HCT116 (cell line): ENCODE measurements at regions not wholly inside any gene's neighbourhood (a gene's known extent, or its start where the extent isn't known, plus 50 kb on each side); places are given as distances from the start of the nearest gene placed in this dataset.

Experiments used
- ATAC-seq: fragments of 200-7000 bp; cut with Tn5 transposase; 2 replicates; pipeline ENCODE4 v1.9.1; 2020; ENCODE audit warnings: mild to moderate bottlenecking, moderate library complexity
- BruUV-seq: library from RNA; stranded (reverse); fragments of 400-500 nt; replicated peaks from 2 replicates; lab custom pipeline; 2021; lab: Mats Ljungman, UMichigan
- CTCF ChIA-PET: fragments of 300-600 bp; sonication (Branson Sonifier 250); formaldehyde crosslinking; loops from one replicate; lab custom pipeline; 2021; ENCODE audit warnings: antibody characterized with exemption; lab: Charles Lee
- POLR2A ChIA-PET: fragments of 300-600, 350-600 bp; sonication (Branson Sonifier 250); formaldehyde crosslinking; loops from one replicate; lab custom pipeline; 2021; ENCODE audit warnings: antibody characterized with exemption; lab: Charles Lee
- RAD21 ChIA-PET, 2 experiments: fragments of 300-600 bp; sonication (Branson Sonifier 250); formaldehyde crosslinking; loops; one replicate each; lab custom pipeline; 2023; ENCODE audit warnings: low total read pairs in 2 of 2; ENCODE audit not compliant: uncharacterized antibody in 2 of 2, unreplicated experiment in 2 of 2, low non-redundant PET in 1 of 2; lab: Charles Lee
- DNase-seq: peaks from one replicate; pipeline ENCODE4 v3.0.0-alpha.2; 2010; ENCODE audit warnings: low read depth, low spot score
- H2AFZ ChIP-seq: fragments of 200-600 bp; shearing (Covaris generic), sonication (generic); 2 replicates; pipeline ENCODE4 v1.6.1; 2017; ENCODE audit warnings: low read depth, mixed run types, mixed read lengths, antibody characterized with exemption, low read length; ENCODE audit not compliant: poor library complexity, severe bottlenecking
- H3K27ac ChIP-seq: 2 replicates; pipeline ENCODE4 v1.5.1; 2012; ENCODE audit warnings: low read depth, low read length
- H3K27me3 ChIP-seq: fragments of 200-600 bp; sonication (generic); 2 replicates; pipeline ENCODE4 v1.6.1; 2016; ENCODE audit warnings: mixed run types, low read length, mixed read lengths; ENCODE audit not compliant: insufficient read depth
- H3K36me3 ChIP-seq, 2 experiments: fragments of 200-500 bp in 1 of 2; fragments of 200-600 bp in 1 of 2; sonication (Bioruptor generic) in 1 of 2; sonication (generic) in 1 of 2; 2 replicates each; pipeline versions ENCODE4 v1.5.1 to v1.6.1; 2014 to 2016; ENCODE audit warnings: low read length in 2 of 2, inconsistent platforms in 1 of 2, mixed read lengths in 1 of 2, mixed run types in 1 of 2; ENCODE audit not compliant: insufficient read depth in 2 of 2, control insufficient read depth in 1 of 2
- H3K4me1 ChIP-seq, 2 experiments: fragments of 200-600 bp in 1 of 2; sonication (generic) in 1 of 2; 2 replicates each; pipeline versions ENCODE4 v1.5.1 to v1.6.1; 2012 to 2017; ENCODE audit warnings: low read length in 2 of 2, inconsistent platforms in 1 of 2, mild to moderate bottlenecking in 1 of 2, mixed read lengths in 1 of 2, mixed run types in 1 of 2, moderate library complexity in 1 of 2; ENCODE audit not compliant: insufficient read depth in 2 of 2, control insufficient read depth in 1 of 2
- H3K4me2 ChIP-seq: fragments of 200-600 bp; sonication (generic); 2 replicates; pipeline ENCODE4 v1.6.1; 2017; ENCODE audit warnings: mixed run types, low read length, mixed read lengths
- H3K4me3 ChIP-seq, 2 experiments: fragments of 200-600 bp in 1 of 2; sonication (generic) in 1 of 2; replicated peaks in 1 of 2; 2 replicates each; pipeline ENCODE4 v1.5.1; 2011 to 2016; ENCODE audit warnings: low read length in 2 of 2, control low read depth in 1 of 2, low read depth in 1 of 2, mild to moderate bottlenecking in 1 of 2, mixed read lengths in 1 of 2, mixed run types in 1 of 2
- H3K79me2 ChIP-seq: fragments of 200-600 bp; sonication (generic); 2 replicates; pipeline ENCODE4 v1.6.1; 2017; ENCODE audit warnings: mild to moderate bottlenecking, mixed run types, low read length, moderate library complexity, mixed read lengths; ENCODE audit not compliant: insufficient read depth
- H3K9ac ChIP-seq: fragments of 200-600 bp; sonication (generic); 2 replicates; pipeline ENCODE4 v1.6.1; 2016; ENCODE audit warnings: low read length, mixed read lengths
- H3K9me2 ChIP-seq: fragments of 200-600 bp; sonication (generic), shearing (Covaris generic); 2 replicates; pipeline ENCODE4 v1.6.1; 2017; ENCODE audit warnings: mixed run types, mild to moderate bottlenecking, moderate library complexity; ENCODE audit not compliant: insufficient read depth
- H3K9me3 ChIP-seq, 2 experiments: fragments of 200-500 bp in 1 of 2; fragments of 200-600 bp in 1 of 2; sonication (Bioruptor generic) in 1 of 2; sonication (generic) in 1 of 2; 2 replicates each; pipeline ENCODE4 v1.6.1; 2014 to 2017; ENCODE audit warnings: low read length in 2 of 2, mixed read lengths in 2 of 2, inconsistent platforms in 1 of 2, low read depth in 1 of 2, mild to moderate bottlenecking in 1 of 2, mixed run types in 1 of 2, moderate library complexity in 1 of 2; ENCODE audit not compliant: control insufficient read depth in 1 of 2, insufficient read depth in 1 of 2
- H4K20me1 ChIP-seq: fragments of 200-600 bp; sonication (generic), shearing (Covaris generic); 2 replicates; pipeline ENCODE4 v1.6.1; 2017; ENCODE audit warnings: mixed run types, mild to moderate bottlenecking, moderate library complexity; ENCODE audit not compliant: insufficient read depth
- ELF1 ChIP-seq: IDR thresholded peaks from 2 replicates; pipeline ENCODE4 v1.6.1; 2012; ENCODE audit warnings: low read depth, borderline replicate concordance
- EZH2 ChIP-seq: fragments of 200-600 bp; sonication (generic); IDR thresholded peaks from 2 replicates; pipeline ENCODE4 v1.6.1; 2017; ENCODE audit warnings: antibody characterized with exemption, mixed run types
- EZH2phosphoT487 ChIP-seq: fragments of 200-600 bp; IDR thresholded peaks from 2 replicates; pipeline ENCODE4 v1.6.1; 2018; ENCODE audit warnings: antibody characterized with exemption, borderline replicate concordance
- FOSL1 ChIP-seq: IDR thresholded peaks from 2 replicates; pipeline ENCODE4 v1.6.1; 2012; ENCODE audit warnings: low read depth
- JUND ChIP-seq: IDR thresholded peaks from 2 replicates; pipeline ENCODE4 v1.6.1; 2012
- POLR2A ChIP-seq: IDR thresholded peaks from 2 replicates; pipeline ENCODE4 v1.7.0; 2011; ENCODE audit warnings: borderline replicate concordance; ENCODE audit not compliant: insufficient read depth, insufficient read length; ENCODE audit errors: extremely low read depth
- SP1 ChIP-seq: IDR thresholded peaks from 2 replicates; pipeline ENCODE4 v1.6.1; 2012; ENCODE audit warnings: low read depth
- TCF7L2 ChIP-seq: IDR thresholded peaks from 2 replicates; pipeline ENCODE4 v1.7.0; 2011; ENCODE audit warnings: borderline replicate concordance, inconsistent platforms; ENCODE audit not compliant: insufficient read depth, insufficient read length; ENCODE audit errors: extremely low read depth
- intact Hi-C: fragments of 100-400 bp; cut with micrococcal nuclease; formaldehyde crosslinking; loops from 2 replicates; pipeline ENCODE4 v1.10.0; 2022
- TF ChIP-seq, protein P1 (sequence below), 3 experiments: fragments of 200-600 bp in 1 of 3; sonication (generic) in 1 of 3; IDR thresholded peaks in 2 of 3; conservative IDR thresholded peaks in 1 of 3; 2 replicates each; pipeline ENCODE4 v1.5.1; 2012 to 2017; ENCODE audit warnings: low read depth in 2 of 3, low read length in 2 of 3, antibody characterized with exemption in 1 of 3, borderline replicate concordance in 1 of 3, control low read depth in 1 of 3, mild to moderate bottlenecking in 1 of 3, mixed read lengths in 1 of 3, mixed run types in 1 of 3, moderate library complexity in 1 of 3; ENCODE audit not compliant: insufficient read depth in 1 of 3

DNA sequence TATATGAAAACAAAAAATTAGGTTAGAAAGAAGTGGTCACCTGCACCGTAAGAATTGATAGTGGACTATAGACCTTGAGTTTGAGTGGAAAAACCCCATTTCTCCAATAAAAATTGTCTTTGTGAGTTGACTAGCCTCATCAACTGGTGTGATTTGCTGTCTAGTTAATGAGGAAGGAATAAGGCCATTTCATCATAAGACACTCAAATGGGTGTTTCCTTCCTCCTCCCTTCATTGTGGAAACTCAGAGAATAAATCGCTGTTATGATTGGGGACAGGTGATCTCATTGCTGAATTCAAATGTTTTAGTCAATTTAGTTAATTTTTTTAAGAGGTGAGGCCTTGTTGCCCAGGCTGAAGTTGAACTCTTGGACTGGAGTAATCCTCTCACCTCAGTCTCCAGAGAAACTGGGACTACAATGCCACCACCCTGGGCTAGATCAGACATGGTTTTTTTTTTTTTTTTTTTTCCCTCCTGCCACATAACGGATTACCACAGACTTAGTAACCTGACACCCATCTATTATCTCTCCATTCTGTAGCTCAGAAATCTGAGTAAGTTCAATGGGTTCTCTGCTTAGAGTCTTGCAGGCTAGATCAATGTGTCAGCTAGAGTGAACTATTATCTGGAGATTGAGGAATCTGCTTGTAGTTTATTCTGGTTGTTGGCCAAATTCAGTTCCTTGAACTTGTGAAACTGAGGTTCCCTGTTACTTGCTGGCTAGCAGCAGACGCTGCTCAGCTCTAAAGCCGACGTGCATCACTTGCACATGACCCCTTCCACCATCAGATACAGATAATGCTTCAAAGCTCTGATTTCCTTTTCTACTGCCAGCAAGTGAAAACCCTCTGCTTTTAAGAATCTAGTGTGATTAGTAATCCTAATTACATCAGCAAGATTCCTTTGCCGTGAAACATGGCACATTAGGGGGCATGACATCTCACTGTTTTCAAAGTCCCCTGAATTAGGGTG lies 663.8 kb upstream of the CDH9 start:
- POLR2A ChIA-PET: no interaction called here
- Histone ChIP-seq H3K9ac (no peak overlapping the region), H3K27ac (no peak overlapping the region), H3K36me3 (no peaks in the 10 kb centered on the region), H3K27me3 (no peaks in the 10 kb centered on the region), H3K4me3 (no peak overlapping the region), H3K4me2 (no peak overlapping the region), H3K79me2 (no peaks in the 10 kb centered on the region), H3K9me2 (no peaks in the 10 kb centered on the region), H2AFZ (no peak overlapping the region), H3K9me3 (peaks cover 21 to 26% of the 10 kb centered on the region in 2 experiments; a peak in 2 of 4 replicates), H4K20me1 (no peaks in the 10 kb centered on the region; the same call in 1 of the 2 replicates), H3K4me1 (no peaks in the 10 kb centered on the region)
- RAD21 ChIA-PET: no interaction called here
- CTCF ChIA-PET: no interaction called here
- no TSS peak for BruUV-seq
- ATAC-seq (no peak), DNase-seq (no peak)
- intact Hi-C loops: no loop called here
- TF ChIP-seq TCF7L2: peak; percentile 8
- TF ChIP-seq ELF1: no peak

DNA sequence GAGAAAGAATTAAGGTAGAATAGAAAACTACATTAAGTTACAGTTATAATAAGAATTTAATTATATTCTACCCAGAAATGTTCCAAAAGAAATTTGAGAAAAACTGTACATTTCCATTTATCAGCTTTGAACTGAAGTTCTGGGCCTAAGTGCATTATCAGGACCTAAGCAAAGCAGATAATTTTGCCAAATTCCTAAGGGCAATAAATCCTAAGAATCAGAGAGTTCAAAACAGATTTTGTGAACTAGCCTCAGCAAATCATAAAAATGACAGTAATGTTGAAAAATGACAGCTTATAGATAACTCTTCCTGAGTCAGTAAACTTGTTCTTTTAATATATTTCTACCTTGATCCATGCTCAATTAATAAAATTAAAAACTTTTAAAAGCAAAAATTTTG lies 662.1 kb upstream of the CDH9 start:
- intact Hi-C loops: no loop called here
- ChIA-PET RAD21 (no interaction called here), CTCF (no interaction called here)

More for the DNA sequence above, 662.1 kb upstream of the CDH9 start:
- POLR2A ChIA-PET: no interaction called here
- TF ChIP-seq TCF7L2: no peak
- no peak for TF ChIP-seq EZH2phosphoT487
- TF ChIP-seq JUND: no peak
- TF ChIP-seq FOSL1: no peak
- no peak for TF ChIP-seq POLR2A
- TF ChIP-seq, protein P1, sequence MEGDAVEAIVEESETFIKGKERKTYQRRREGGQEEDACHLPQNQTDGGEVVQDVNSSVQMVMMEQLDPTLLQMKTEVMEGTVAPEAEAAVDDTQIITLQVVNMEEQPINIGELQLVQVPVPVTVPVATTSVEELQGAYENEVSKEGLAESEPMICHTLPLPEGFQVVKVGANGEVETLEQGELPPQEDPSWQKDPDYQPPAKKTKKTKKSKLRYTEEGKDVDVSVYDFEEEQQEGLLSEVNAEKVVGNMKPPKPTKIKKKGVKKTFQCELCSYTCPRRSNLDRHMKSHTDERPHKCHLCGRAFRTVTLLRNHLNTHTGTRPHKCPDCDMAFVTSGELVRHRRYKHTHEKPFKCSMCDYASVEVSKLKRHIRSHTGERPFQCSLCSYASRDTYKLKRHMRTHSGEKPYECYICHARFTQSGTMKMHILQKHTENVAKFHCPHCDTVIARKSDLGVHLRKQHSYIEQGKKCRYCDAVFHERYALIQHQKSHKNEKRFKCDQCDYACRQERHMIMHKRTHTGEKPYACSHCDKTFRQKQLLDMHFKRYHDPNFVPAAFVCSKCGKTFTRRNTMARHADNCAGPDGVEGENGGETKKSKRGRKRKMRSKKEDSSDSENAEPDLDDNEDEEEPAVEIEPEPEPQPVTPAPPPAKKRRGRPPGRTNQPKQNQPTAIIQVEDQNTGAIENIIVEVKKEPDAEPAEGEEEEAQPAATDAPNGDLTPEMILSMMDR (IDR thresholded peaks at IDR 0.05 in 2 of 3, conservative IDR thresholded peaks at IDR 0.05 in 1 of 3; ENCODE audit: borderline replicate concordance in 1 of 3, insufficient read depth in 1 of 3, low read depth in 2 of 3, low read length in 2 of 3): no peak
- no peak for TF ChIP-seq SP1
- TF ChIP-seq EZH2: no peak
- TF ChIP-seq, all 23 proteins: peak for 0
- H2AFZ ChIP-seq: no peak overlapping the region
- ATAC-seq (no peak), DNase-seq (no peak)
- no peaks in the 10 kb centered on the region for H3K4me1 ChIP-seq
- no peaks in the 10 kb centered on the region for H3K27me3 ChIP-seq
- H3K9ac ChIP-seq: no peak overlapping the region
- H3K9me2 ChIP-seq: no peaks in the 10 kb centered on the region
- no peaks in the 10 kb centered on the region for H3K79me2 ChIP-seq
- BruUV-seq: no TSS peak
- no peak overlapping the region for H3K4me2 ChIP-seq
- H3K27ac ChIP-seq: no peak overlapping the region
- no peaks in the 10 kb centered on the region; the same call in 1 of the 2 replicates for H4K20me1 ChIP-seq
- peaks cover 16 to 20% of the 10 kb centered on the region in 2 experiments; a peak in 2 of 4 replicates for H3K9me3 ChIP-seq
- H3K36me3 ChIP-seq: no peaks in the 10 kb centered on the region
- no peak overlapping the region for H3K4me3 ChIP-seq
